GM04503 (cell line): ENCODE measurements at regions not wholly inside any gene's neighbourhood (a gene's known extent, or its start where the extent isn't known, plus 50 kb on each side); places are given as distances from the start of the nearest gene placed in this dataset.

Experiments used
- DNase-seq: peaks from one replicate; pipeline ENCODE4 v3.0.0-alpha.2; 2012; ENCODE audit warnings: low read depth

DNA sequence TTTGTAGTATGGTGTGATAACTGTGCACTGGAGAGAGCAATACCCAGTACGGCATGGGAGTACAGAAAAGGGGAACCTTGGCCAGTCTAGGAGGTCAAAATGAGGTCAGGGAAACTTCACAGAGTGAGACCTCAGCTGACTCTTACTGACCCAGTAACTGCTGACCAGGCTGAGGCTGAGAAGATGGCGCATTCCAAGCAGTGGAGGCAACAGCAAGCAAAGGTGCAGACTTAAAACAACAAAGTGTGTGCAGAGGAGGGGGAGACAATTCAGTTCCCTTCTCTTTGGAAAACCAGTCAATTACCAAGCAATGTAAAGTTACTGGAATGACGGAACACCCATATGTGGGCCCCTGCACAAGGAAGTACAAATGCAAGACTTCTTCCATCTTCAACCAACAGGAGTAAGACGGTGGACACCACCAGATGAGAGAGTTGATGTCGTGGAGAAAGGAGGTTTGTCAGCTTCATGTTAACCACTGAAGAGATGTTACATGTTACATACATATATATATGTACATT, 54.6 kb upstream of the PRDX6 start:
- no peak for DNase-seq

DNA sequence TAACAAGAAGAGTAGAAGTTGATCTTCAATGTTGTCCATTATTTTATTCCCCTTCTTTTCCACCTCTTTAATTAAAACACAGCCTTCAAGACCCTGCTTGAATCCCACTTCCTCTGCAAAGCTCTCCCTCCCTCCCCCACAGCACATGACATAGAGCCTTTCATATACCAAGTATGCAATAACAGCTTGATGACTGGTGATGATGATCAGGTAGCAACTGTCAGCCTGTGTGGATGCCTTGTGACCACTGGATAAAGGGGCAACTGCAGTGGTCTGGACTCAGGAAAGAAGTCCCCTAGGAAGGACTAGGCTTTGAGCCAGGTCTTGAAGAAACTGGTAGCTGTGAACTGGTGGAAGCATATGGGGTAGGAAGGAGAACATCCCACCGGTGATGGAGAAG, 53.8 kb upstream of the PRDX6 start:
- DNase-seq, result no peak

DNA sequence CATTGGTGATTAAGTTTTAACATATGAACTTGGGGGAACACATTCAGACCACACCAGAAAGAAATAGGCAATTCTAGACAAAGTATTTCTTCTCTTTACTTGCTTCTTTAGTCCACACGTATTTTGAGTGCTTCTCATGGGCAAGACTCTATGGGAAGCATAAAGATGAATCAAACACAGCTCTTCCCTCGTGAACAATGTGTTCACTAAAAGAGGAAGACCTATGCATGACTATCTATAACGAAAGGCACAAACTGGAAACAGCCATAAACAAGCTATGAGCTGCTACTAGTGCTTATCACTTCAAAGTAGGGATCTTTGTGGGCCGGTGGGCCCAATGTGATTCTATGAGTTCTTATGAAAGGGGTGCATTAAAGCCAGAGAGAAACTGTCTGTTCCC, 53.0 kb upstream of the PRDX6 start:
- DNase-seq, result no peak

DNA sequence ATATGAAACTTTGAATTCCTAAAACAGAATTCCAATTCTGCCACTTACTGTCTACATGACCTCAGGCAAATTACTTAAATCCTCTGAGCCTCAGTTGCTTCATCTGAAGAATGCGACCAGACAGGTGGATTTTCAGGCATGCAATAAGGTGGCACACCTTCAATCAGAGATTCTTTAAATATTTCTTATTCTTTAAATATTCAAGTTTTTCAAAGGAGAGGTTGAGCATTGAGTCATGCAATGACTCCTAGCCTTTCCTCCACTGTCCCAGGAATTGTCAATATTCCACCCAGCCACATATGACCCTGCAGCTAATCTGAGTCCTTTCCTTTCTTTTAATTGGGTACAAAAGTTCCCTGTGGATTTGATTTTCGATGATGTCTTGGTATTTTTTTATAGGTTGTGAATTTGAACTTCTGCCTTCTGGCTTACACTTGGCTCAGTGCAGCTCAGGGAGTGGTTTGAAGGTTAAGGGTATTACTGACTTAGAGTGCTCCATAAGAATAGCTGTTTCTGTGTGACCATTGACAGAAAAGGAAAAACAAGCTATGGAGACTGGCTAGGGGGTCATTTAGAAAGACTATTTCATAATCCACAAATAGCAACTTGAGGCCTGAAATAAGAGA, 52.2 kb upstream of the PRDX6 start:
- no peak for DNase-seq

DNA sequence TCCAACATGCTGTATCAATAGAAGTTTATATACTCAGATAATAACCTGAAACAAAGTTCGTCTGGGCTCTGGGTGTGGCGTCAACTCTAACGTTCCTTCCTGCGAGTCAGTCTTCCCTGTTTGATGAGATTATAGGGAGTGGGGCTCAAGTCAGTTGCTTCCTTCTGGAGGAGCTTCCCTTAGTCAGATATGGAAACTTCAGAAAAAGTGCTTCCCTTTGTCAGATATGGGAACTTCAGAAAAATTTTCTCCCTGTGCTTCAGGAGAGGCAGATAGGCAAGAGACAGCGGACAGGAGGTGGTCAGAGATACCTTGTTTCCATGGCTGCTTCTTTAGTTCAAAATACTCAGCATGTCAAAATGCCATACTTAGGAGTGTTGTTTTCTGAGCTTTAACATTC, 51.1 kb upstream of the PRDX6 start:
- DNase-seq, result no peak

DNA sequence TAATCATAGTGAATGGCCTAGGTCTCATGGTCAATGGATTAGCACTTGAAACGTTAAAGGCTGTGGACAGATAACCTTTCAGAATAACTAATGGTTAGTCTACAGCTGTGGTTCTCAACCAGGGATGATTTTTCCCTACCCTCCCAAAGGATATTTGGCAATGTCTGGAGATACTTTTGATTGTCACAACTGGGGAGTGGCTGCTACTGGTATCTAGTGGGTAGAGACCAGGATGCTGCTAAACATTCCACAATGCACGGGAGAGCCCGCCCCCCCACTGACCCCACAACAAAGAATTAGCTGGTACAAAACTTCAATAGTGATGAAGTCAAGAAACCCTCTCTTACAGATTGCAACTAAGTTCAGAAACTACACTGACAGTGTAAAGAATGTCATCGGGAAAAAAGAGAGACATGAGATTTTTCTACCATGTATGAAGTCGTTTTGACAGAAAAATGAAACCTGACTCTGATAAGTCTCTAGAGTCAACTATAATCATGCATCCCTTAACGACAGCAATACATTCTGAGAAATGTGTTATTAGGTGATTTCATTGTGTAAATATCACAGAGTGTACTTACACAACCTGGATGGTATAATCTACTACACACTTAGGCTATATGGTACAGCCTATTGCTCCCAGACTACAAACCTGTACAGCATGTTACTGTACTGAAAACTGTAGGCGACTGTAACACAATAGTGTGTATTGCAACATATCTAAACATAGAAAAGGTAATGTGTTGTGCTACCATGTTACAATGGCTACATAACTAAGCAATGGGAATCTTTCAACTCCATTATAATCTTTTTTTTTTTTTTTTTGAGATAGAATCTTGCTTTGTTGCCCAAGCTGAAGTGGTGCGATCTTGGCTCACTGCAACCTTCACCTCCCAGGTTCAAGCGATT, 49.7 kb upstream of the PRDX6 start:
- no peak for DNase-seq
